ENCODE measurements at regions not wholly inside any gene's neighbourhood (a gene's known extent, or its start where the extent isn't known, plus 50 kb on each side); places are given as distances from the start of the nearest gene placed in this dataset.
"Not testable (repeated sequence)": the region's sequence is repeated elsewhere in the genome, so short reads cannot be mapped to it uniquely, and the experiment has no call there.

- TF ChIP-seq POLR2A (IDR thresholded peaks at IDR 0.05; ENCODE audit: low read depth, low read length) = no peak
- DNase-seq (ENCODE audit: insufficient read length, low spot score) (no peak), FAIRE-seq (no peak)
Measured at GRCh38 chr4:162791226-162791625, 375.5 kb downstream of the NAF1 start.

GRCh38 chr4:162787120-162787519 lies 379.6 kb downstream of the NAF1 start:
- TF ChIP-seq POLR2A (IDR thresholded peaks at IDR 0.05; ENCODE audit: low read depth, low read length) = no peak
- no peak for FAIRE-seq
- no peak for DNase-seq (ENCODE audit: insufficient read length, low spot score)

DNA sequence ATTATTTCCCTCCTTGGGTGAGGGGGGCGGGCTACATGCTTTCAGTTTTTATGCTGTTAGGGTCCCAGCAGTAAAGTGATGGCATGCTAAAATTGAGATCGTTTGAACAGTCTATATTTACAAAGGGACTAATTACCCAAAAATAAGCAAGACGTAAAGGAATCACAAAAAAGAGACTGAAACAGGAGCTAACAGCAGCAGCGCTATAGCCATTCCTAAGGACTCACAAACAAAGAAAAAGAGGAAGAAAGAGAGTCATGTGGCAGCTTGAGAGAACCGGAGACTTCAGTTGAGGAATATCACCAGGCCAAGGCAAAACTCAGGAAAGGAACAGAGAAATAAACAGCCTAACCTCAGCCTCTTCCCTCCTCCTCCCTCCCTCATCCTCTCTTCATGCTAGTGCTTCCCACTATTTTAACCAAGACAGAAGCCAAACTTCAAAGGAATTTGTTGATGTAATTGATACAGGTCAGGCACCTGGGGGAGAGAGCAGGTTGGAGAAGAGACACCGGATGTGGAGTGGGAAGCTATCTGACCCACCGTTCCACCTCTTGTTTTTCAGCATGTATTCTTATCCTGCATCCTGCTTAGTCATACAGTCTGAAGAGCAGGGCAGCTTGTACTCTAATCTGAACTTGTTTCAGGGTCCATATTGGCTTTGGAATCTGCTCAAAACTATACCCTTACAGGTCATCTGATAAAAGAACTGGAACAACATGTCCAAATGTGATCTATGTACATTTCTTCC lies 383.7 kb downstream of the NAF1 start:
- no peak for TF ChIP-seq POLR2A (IDR thresholded peaks at IDR 0.05; ENCODE audit: low read depth, low read length)
- DNase-seq (ENCODE audit: insufficient read length, low spot score) (no peak), FAIRE-seq (no peak)

DNA sequence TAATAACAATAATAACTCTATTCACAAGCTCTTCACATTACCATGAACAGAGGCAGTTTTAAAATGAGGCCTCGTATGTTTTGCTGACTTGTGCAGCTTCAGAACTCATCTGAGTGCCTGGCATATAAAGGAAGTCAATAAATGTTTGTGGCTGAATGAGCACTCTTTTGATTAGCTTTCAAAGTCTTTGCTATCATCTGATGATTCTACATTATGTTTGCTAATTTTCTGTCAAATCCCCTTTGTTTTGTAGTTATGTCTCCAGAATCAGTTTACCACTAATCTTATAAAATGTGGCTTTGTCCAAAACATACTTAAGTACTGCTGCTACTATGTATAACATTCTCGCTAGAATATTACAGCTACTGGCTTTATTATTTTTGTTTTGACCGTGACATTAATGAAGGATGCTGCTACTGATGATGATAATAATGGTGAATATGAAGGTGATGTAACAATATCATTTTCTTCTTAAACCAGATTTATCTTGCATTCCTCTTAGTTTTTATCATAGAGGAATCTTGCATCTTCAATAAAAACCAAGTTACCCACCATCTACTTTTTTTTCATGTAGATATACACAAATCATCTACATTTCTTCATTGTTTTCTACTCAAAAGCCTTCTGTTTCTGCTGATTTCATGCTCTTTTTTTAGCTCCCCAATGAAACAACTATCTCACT lies 384.5 kb downstream of the NAF1 start:
- no peak for FAIRE-seq
- DNase-seq (ENCODE audit: insufficient read length, low spot score) = no peak
- TF ChIP-seq POLR2A (IDR thresholded peaks at IDR 0.05; ENCODE audit: low read depth, low read length) = no peak

- DNase-seq (ENCODE audit: insufficient read length, low spot score) (no peak), FAIRE-seq (no peak)
- no peak for TF ChIP-seq POLR2A (IDR thresholded peaks at IDR 0.05; ENCODE audit: low read depth, low read length)
Measured at GRCh38 chr4:162770761-162771490, 395.8 kb downstream of the NAF1 start.

DNA sequence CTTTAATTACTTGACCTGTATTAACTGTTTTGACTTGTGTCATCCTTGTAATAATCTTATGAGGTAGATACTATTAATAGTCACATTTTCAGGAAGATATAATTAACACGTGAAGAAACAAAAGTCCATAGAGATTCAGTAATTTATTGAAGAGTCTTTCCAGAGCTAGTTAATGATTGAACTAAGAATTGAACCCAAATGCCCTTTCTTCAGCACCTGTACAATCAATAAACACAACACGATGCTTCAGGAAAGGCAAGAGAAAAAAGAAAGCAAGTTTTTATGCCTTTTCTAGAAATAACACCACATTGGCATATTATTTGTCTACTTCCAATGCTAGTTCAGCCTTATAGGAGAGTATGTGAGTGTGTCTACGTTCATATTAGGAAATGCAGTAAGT lies 399.6 kb downstream of the NAF1 start:
- DNase-seq (ENCODE audit: insufficient read length, low spot score) (no peak), FAIRE-seq (no peak)
- no peak for TF ChIP-seq POLR2A (IDR thresholded peaks at IDR 0.05; ENCODE audit: low read depth, low read length)

GRCh38 chr4:162761965-162762364 lies 404.7 kb downstream of the NAF1 start:
- no peak for FAIRE-seq
- TF ChIP-seq POLR2A (IDR thresholded peaks at IDR 0.05; ENCODE audit: low read depth, low read length) = no peak
- no peak for DNase-seq (ENCODE audit: insufficient read length, low spot score)

DNA sequence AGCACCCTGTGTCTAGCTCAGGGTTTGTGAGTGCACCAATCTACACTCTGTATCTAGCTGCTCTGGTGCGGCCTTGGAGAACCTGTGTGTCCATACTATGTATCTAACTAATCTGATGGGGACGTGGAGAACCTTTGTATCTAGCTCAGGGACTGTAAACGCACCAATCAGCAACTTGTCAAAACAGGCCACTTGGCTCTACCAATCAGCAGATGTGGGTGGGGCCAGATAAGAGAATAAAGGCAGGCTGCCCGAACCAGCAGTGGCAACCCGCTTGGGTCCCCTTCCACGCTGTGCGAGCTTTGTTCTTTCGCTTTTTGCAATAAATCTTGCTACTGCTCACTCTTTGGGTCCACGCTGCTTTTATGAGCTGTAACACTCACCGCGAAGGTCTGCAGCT lies 426.5 kb downstream of the NAF1 start:
- FAIRE-seq; DNase-seq (ENCODE audit: insufficient read length, low spot score): not testable (repeated sequence)

DNA sequence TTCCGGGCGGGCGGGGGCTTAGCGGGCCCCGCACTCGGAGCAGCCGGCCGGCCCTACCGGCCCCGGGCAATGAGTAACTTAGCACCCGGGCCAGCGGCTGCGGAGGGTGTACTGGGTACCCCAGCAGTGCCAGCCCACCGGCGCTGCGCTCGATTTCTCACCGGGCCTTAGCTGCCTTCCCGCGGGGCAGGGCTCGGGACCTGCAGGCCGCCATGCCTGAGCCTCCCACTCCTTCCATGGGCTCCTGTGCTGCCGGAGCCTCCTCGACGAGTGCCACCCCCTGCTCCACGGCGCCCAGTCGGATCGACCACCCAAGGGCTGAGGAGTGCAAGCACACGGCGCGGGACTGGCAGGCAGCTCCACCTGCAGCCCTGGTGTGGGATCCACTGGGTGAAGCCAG lies 427.1 kb downstream of the NAF1 start:
- not testable (repeated sequence) for DNase-seq (ENCODE audit: insufficient read length, low spot score); FAIRE-seq

DNA sequence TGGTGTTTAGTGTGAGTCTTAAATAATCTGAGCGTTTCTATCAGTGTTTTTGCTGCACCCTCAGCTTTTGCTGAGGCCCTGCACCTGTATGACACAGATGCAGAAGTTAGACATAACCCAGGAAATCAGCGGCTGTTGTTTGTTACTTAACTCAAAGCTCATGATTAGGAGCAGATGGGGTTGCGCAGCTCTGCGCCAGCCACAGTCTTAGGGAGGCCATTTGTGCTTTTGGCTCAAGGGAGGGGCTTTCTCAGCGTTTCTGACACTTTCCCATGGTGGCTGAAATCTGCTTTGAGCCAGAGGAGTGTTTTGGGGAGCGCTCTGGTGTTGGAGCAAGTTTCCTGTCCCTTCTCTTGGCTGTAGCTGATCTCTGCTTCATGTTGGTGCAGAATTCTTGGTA lies 433.8 kb downstream of the NAF1 start:
- no peak for TF ChIP-seq POLR2A (IDR thresholded peaks at IDR 0.05; ENCODE audit: low read depth, low read length)
- FAIRE-seq (no peak), DNase-seq (ENCODE audit: insufficient read length, low spot score) (no peak)

GRCh38 chr4:162727766-162728165 lies 438.9 kb downstream of the NAF1 start:
- FAIRE-seq = no peak
- no peak for DNase-seq (ENCODE audit: insufficient read length, low spot score)
- TF ChIP-seq POLR2A (IDR thresholded peaks at IDR 0.05; ENCODE audit: low read depth, low read length) = no peak

- FAIRE-seq (no peak), DNase-seq (ENCODE audit: insufficient read length, low spot score) (no peak)
- TF ChIP-seq POLR2A (IDR thresholded peaks at IDR 0.05; ENCODE audit: low read depth, low read length) = no peak
Measured at GRCh38 chr4:162727232-162727631, 439.5 kb downstream of the NAF1 start.

GRCh38 chr4:162715401-162715800 lies 451.3 kb downstream of the NAF1 start:
- no peak for FAIRE-seq
- TF ChIP-seq POLR2A (IDR thresholded peaks at IDR 0.05; ENCODE audit: low read depth, low read length) = no peak
- no peak for DNase-seq (ENCODE audit: insufficient read length, low spot score)

DNA sequence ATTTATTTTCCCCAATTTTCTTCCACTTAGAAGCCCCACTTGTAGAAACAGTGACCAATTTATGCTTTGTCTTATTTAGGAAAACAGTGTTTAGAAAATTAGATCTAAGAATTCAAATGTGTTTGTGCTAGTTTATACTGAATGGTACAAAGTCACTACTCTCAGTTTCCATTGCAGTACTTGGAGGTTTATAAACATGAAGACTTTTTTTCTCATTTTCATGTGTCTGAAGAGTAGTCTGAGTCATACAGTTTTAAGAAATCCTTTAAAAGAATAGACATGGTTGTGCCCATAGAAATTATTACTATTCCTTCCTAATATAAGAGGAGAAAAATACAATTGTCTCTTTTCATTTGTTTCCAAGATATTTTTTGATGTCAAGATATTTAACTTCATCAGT lies 458.7 kb downstream of the NAF1 start:
- no peak for TF ChIP-seq POLR2A (IDR thresholded peaks at IDR 0.05; ENCODE audit: low read depth, low read length)
- FAIRE-seq (no peak), DNase-seq (ENCODE audit: insufficient read length, low spot score) (no peak)

GRCh38 chr4:162706632-162707031 lies 460.1 kb downstream of the NAF1 start:
- no peak for TF ChIP-seq POLR2A (IDR thresholded peaks at IDR 0.05; ENCODE audit: low read depth, low read length)
- no peak for DNase-seq (ENCODE audit: insufficient read length, low spot score)
- no peak for FAIRE-seq
